Activated CD4-positive, alpha-beta T cell treated with anti-CD3 and anti-CD28 coated beads, Interleukin-2, Interleukin-6, amounts not matched to agents 100 ng/mL and 50 ng/mL, durations not matched to agents 16 hours and 8 hours (primary cell): ENCODE measurements at regions not wholly inside any gene's neighbourhood (a gene's known extent, or its start where the extent isn't known, plus 50 kb on each side); places are given as distances from the start of the nearest gene placed in this dataset.

Source experiments
- DNase-seq: peaks from one replicate; pipeline ENCODE4 v3.0.0-alpha.2; 2020

DNA sequence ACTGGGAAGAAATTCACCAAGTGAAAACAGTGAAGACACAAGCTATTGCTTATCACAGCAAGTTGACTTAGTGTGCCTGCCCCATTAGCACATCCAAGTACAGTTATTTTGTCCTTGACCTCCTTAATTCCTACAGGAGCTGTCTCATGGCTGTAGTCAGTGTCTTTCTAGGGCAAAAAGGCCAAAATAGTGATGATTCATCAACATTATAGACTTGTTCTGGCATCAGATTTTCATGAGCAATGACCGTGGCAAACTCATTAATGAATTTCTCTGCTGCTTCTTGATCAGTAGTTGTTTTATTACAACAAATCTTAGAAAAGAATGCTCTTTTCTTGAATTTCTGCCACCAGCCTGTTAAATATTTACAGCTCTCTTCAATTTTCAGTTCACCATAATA, 1169.3 kb upstream of the DDX18 start:
- DNase-seq, result no peak

DNA sequence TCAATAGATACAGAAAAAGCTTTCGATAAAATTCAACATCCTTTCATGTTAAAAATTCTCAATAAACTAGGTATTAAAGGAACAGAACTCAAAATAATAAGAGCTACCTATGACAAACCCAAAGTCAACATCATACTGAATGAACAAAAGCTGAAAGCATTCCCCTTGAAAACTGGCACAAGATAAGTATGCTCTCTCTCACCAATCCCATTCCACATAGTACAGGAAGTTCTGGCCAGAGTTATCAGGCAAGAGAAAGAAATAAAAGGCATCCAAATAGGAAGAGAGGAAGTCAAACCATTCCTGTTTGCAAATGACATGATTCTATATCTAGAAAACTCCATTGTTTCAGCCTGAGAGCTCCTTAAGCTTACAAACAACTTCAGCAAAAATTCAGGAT, 1145.8 kb upstream of the DDX18 start:
- DNase-seq, result no peak

DNA sequence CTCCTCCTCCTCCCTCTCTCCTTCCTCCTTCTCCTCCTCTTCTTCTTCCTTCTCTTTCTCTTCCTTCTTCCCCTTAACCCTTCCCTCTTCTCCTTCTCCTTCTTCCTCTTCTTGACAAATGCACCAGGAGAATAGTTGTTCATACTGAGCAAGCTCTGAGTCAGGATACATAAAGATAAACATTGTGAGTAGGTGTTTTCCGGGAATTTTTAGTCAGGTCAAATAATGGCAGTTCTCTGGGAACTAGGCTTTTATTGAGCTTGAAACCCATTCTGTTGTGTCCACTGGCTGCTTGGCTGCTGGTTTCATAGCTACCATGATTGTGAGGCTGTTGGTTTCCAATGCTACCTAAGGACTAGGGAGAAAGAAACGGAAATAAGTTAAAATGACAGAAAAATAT, 1144.7 kb upstream of the DDX18 start:
- no peak for DNase-seq

GRCh38 chr2:116674188-116674587, 1140.3 kb upstream of the DDX18 start:
- DNase-seq, result no peak

- no peak for DNase-seq
Observed at GRCh38 chr2:116676776-116677175, 1137.7 kb upstream of the DDX18 start.

DNA sequence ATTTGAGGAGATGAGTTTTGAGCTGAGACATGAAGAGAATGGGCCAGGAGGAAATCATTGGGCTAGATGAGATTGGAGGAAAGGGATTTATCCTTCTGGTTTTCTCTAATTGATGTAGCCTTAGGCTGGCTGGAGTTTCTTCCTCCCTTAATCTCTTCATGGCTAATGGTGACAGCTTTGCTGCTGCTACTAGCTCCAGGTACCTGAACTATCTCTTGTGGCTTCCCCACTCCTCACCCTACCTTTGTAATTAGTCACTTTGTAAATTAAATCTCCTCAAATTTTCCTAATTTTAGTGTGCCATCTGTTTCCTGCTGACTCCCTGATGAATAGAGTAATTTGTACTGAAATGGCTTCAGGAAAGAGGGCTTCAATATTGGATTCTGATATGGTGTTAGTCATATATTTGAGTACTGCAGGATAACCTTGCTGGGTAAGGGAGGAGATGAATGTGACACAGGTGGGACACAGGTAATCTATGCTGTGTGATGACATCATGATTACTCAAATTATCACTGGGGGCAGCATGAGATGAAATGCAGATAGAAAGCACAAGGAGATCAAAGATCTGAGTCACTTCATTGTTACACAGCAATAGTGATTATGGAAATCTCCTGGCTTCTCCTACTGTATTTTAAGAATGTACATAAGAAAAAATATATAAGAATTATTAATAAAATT, 1134.1 kb upstream of the DDX18 start:
- no peak for DNase-seq

DNA sequence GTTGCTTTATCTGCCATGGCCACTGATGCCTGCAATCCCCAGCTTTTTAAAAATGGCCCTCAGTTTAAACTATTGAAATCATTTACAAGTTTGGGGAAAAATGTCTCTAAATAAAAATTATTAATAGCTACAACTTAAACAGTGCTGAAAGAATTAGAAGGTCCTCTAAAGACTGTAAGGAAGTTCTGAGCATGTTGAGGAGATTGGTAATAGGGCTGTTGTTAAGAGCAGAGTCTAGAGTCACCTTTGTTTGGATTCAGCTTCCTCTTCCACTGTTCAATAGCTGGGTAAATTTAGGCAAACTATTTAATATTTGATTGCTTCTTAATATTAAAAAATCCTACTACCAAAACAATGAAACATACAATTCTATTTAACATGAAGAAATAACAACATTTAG, 1127.1 kb upstream of the DDX18 start:
- no peak for DNase-seq

GRCh38 chr2:116692988-116693387, 1121.5 kb upstream of the DDX18 start:
- no peak for DNase-seq

DNA sequence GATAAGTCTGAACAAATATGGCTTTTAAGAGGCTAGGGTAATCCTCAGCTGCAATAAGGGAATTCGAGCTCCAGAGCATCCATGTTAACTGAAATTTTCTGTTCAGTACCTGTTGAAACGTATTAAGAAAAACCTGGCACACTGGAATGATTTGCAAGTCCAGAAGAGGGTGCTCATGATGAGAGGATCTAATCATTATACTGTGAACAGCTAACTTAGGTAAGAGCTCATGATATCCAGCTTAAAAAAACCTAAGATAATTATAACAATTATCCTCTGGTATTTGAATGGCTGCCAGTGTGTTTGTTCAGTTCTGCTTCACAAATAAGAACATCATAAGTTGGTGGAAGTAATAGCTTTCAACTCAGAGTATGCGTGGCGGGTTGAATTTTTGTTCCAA, 1118.3 kb upstream of the DDX18 start:
- DNase-seq, result no peak

DNA sequence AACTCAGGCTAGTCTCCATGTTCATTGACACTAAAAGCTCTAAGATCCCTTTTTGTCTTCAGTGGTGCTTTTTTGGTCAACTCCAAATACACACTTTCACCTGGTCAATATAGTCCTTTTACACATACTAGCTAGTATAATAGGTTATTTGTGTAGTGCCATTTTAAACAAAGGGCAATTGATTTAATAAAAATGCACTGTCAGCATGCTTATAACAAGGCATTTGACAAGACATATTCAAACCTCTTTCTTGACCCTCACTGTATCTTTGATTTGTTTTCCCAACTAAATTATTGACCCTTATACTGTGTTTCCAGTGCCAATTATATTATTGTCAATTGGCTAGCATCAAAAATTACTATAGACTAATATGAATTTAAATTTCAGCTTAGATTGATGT, 1117.6 kb upstream of the DDX18 start:
- no peak for DNase-seq

DNA sequence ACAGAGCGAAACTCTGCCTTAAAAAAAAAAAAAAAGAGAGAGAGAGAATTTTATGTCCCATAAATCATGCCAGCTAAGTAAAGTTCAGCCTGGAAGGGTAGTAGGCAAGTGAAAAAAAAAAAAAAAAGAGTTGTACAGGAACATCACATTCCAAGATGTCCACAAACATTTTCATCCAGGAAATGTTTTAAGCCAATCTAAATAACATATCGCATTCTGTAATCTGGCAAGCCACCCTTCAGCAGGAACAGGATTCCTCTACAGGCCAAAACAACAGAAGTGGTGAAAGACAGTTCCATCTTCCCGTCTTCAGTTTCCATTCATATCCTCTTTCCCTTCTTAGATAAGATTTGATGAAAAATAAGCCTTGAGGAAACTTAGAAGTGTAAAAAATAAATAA, 1108.1 kb upstream of the DDX18 start:
- DNase-seq, result no peak

DNA sequence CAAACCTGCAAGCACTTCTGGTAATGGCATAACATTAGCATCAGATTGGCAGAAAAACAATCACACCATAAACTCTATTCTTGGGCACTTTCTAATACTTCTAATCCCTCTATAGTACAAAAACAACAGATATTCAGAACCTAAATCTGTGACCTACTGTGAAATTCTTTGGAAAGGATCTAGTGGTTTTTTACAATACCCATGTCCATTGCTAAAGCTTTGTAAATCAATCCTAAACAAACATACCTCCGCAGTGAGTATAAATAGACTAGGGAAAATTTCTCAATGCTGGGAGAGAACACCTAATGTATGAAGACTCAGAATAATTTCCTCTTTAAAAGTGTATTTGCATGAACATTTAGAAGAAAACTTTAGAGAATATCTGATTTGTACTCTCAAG, 1098.5 kb upstream of the DDX18 start:
- no peak for DNase-seq

- no peak for DNase-seq
Observed at GRCh38 chr2:116716444-116716843, 1098.0 kb upstream of the DDX18 start.

GRCh38 chr2:116717832-116718231, 1096.7 kb upstream of the DDX18 start:
- DNase-seq, result no peak

- no peak for DNase-seq
Observed at GRCh38 chr2:116718451-116718850, 1096.0 kb upstream of the DDX18 start.

- DNase-seq, result no peak
Observed at GRCh38 chr2:116719836-116720235, 1094.7 kb upstream of the DDX18 start.

DNA sequence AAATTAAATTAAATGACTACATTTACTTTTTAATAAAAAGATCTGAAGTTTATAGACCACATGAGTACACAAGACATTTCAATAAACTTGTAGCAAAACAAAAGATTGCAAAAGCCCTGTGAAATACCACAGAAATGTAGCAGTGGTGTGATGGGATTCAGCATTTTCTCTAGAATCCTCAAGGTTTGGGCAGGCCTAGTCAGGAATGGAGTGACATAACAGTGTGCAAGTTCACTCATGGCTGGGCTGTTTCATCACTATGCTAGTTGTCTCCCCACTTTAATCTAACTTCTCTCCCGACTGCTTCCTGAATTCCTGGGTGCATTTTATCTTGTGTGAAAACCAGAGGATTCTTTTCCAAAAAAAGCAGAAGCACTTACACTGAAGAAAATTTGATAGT, 1089.9 kb upstream of the DDX18 start:
- no peak for DNase-seq

DNA sequence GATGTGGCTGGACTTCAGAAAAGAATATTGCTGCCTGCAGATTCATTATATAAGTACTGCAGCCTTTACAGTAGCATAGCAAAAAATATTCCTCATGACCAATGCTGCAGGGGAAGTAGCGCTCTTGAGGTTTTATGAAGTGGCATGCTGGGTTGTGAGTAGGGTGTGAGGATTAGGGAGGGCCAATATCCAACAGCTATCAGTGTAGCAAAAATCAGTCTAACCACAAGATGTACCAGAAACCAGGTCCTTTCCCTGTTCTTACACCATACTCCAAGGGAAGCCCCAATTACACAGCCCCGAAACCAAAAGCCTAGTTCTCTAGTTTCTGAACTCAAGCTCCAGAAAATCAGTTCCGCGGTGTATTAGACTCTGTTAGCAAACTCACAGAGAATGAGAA, 1082.2 kb upstream of the DDX18 start:
- no peak for DNase-seq

DNA sequence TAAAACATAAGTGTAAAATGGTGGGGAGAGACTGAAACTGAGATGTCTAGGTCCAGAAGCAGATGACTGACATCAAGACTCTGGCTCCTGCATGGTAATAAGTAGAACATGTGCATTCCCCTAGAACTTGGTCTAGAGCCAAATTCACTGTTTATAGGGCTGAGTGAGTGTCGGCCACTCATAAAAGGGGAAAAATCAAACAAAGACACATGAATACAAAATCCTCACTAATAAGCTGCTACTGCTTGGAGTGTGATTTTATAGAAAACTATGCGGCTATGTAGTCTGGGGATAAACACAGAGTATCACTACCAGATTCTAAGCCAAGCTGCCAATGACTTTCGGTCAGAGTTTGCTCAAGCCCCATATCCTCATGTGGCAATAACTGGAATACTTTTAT, 1080.8 kb upstream of the DDX18 start:
- DNase-seq, result no peak

GRCh38 chr2:116737951-116738350, 1076.5 kb upstream of the DDX18 start:
- DNase-seq, result no peak

- DNase-seq, result no peak
Observed at GRCh38 chr2:116747103-116747502, 1067.4 kb upstream of the DDX18 start.

DNA sequence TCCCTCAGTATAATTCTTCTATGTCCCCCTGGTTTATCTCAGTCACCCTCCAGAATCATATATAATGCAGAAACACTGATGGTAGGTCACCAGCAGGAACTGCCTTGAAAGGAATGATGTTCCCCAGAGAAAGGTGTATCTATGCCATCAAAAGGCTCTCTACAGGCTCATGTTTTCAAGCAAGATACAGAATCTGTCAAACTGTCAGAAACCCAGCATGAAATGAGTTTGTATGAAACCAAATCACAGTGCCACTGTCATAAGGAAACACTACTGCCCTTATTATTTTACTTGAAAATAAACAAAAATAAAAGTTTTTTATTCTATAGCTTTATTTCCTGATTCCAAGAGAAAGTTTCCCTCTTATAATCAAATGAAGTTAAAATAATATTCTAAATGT, 1064.5 kb upstream of the DDX18 start:
- no peak for DNase-seq

GRCh38 chr2:116754381-116755101, 1060.0 kb upstream of the DDX18 start:
- DNase-seq, result no peak

DNA sequence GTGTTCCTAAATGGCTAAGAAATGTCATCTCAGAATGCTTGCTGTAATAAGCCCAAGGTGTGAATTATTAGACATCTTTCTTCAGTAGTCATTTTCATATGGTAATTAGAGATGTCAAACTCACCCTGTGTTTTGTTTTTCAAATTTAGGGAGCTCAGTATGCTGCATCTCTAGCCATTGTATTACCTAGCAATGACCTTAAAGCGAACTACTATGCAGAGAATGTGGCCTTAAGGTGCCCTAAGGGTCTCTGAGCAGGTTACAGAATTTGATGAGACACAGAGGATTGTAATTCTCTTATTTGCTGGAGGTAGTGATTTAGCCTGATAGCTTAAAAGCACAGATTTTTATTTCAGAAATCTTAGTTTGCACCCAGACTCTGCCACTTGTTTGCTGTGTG, 1052.6 kb upstream of the DDX18 start:
- DNase-seq, result no peak

DNA sequence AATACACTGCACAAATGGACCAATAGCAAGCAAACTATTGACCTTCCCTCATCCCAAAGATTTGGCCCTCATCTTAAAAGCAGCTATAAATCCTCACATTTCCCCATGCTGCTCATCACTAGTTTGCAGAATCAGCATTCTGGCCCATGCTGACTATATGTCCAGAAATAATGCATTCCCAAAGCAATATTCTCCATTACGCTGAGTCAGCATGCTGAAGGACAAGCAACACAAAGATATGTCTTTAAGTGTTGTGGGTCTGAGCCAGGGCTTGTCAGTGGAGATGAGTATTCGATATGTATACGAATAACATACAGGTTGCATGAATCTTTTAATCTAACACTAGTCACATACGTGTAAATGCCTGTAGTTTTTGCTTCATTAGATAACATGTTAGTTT, 1045.0 kb upstream of the DDX18 start:
- no peak for DNase-seq
